ENCODE measurements at regions not wholly inside any gene's neighbourhood (a gene's known extent, or its start where the extent isn't known, plus 50 kb on each side); places are given as distances from the start of the nearest gene placed in this dataset.
"Not testable (repeated sequence)": the region's sequence is repeated elsewhere in the genome, so short reads cannot be mapped to it uniquely, and the experiment has no call there.

DNA sequence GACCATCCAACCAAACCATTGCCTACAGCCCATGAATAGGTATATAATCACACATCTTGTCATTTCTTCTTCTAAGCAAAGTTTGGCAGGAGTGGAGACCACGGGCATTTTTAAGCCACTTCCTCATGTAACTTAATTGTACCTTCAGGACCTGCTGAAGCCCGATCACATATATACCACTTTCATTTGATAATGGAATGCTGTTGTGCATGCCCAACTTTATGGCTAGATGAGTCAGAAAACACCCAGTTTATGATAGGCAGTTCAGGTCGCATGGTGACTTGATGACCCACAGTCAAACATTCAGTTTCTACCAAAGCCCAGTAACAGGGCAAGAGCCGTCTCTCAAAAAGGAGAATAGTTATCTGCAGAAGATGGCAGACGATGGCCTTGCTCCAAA is 2295.0 kb upstream of the ACO1 start:
- no peak overlapping the region for H3K4me2 ChIP-seq (ENCODE audit: low read depth, low read length, poor library complexity, severe bottlenecking)
- no peaks in the 10 kb centered on the region for H3F3A ChIP-seq (ENCODE audit: low read depth)
- no peaks in the 10 kb centered on the region for H3K4me1 ChIP-seq (ENCODE audit: insufficient read depth, low read length, poor library complexity, severe bottlenecking)
- no peak overlapping the region for H3K9ac ChIP-seq (ENCODE audit: low read depth, low read length, poor library complexity, severe bottlenecking)
- H3K36me3 ChIP-seq (ENCODE audit: insufficient read depth, low read length): no peaks in the 10 kb centered on the region
- H3K79me2 ChIP-seq (ENCODE audit: insufficient read depth, low read length): no peaks in the 10 kb centered on the region
- H3K9me3 ChIP-seq (ENCODE audit: insufficient read depth, low read depth, low read length): no peaks in the 10 kb centered on the region
- TF ChIP-seq, protein P1, sequence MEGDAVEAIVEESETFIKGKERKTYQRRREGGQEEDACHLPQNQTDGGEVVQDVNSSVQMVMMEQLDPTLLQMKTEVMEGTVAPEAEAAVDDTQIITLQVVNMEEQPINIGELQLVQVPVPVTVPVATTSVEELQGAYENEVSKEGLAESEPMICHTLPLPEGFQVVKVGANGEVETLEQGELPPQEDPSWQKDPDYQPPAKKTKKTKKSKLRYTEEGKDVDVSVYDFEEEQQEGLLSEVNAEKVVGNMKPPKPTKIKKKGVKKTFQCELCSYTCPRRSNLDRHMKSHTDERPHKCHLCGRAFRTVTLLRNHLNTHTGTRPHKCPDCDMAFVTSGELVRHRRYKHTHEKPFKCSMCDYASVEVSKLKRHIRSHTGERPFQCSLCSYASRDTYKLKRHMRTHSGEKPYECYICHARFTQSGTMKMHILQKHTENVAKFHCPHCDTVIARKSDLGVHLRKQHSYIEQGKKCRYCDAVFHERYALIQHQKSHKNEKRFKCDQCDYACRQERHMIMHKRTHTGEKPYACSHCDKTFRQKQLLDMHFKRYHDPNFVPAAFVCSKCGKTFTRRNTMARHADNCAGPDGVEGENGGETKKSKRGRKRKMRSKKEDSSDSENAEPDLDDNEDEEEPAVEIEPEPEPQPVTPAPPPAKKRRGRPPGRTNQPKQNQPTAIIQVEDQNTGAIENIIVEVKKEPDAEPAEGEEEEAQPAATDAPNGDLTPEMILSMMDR (conservative IDR thresholded peaks at IDR 0.05; ENCODE audit: low read length): no peak
- no peak for TF ChIP-seq EZH2phosphoT487 (IDR thresholded peaks at IDR 0.05; ENCODE audit: borderline replicate concordance)
- H2AFZ ChIP-seq (ENCODE audit: low read length): no peak overlapping the region
- H3K9me2 ChIP-seq (replicated peaks; ENCODE audit: low read depth, low read length): no peaks in the 10 kb centered on the region
- H3K27me3 ChIP-seq (ENCODE audit: insufficient read depth, low read length, poor library complexity, severe bottlenecking): no peaks in the 10 kb centered on the region
- H3K4me3 ChIP-seq (ENCODE audit: low read length, poor library complexity, severe bottlenecking): no peak overlapping the region
- H4K20me1 ChIP-seq (ENCODE audit: insufficient read depth, low read length, poor library complexity, severe bottlenecking): no peaks in the 10 kb centered on the region

DNA sequence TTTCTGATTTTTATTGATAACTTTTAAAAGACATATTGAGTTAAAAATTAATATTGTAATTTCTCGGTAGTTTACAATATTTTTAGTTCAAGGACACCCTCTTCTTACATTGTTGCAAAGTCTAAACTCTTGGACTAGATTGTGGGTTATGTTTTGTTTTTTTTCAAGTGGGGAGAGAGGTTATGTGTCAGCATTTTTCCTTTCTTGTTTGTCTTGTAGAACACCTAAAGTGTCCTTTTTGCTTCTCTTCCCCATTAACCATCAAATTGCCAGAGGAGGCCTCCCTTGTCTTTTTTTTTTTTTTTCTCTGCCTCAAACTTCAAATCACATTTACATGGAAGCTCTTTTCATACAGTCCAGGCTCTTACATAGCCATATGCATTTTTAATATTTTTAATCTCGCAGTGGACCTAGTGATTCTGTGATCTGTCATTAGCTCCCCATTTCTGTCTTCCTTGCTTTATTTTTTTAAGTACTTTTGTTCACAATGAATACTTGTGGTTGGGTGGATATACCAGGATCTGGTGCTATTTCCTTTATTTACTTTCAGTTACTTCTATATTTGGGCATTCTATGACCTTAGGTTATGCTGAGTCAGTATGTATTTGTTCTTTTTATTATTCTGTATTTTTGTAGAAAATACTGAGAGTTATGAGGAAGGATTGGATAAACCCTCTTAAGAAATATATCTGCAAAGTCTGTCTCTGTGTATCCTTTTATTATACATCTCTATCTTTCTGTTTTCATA is 2280.6 kb upstream of the ACO1 start:
- Histone ChIP-seq H2AFZ (ENCODE audit: low read length) (no peak overlapping the region), H4K20me1 (ENCODE audit: insufficient read depth, low read length, poor library complexity, severe bottlenecking) (no peaks in the 10 kb centered on the region), H3K9me2 (replicated peaks; ENCODE audit: low read depth, low read length) (no peaks in the 10 kb centered on the region), H3K79me2 (ENCODE audit: insufficient read depth, low read length) (no peaks in the 10 kb centered on the region), H3K9me3 (ENCODE audit: insufficient read depth, low read depth, low read length) (no peaks in the 10 kb centered on the region), H3F3A (ENCODE audit: low read depth) (no peaks in the 10 kb centered on the region), H3K36me3 (ENCODE audit: insufficient read depth, low read length) (no peaks in the 10 kb centered on the region), H3K9ac (ENCODE audit: low read depth, low read length, poor library complexity, severe bottlenecking) (no peak overlapping the region), H3K4me2 (ENCODE audit: low read depth, low read length, poor library complexity, severe bottlenecking) (no peak overlapping the region), H3K4me1 (ENCODE audit: insufficient read depth, low read length, poor library complexity, severe bottlenecking) (no peaks in the 10 kb centered on the region), H3K4me3 (ENCODE audit: low read length, poor library complexity, severe bottlenecking) (no peak overlapping the region), H3K27me3 (ENCODE audit: insufficient read depth, low read length, poor library complexity, severe bottlenecking) (no peaks in the 10 kb centered on the region)
- TF ChIP-seq EZH2phosphoT487 (IDR thresholded peaks at IDR 0.05; ENCODE audit: borderline replicate concordance): no peak
- TF ChIP-seq, protein P1 (conservative IDR thresholded peaks at IDR 0.05; ENCODE audit: low read length): no peak

DNA sequence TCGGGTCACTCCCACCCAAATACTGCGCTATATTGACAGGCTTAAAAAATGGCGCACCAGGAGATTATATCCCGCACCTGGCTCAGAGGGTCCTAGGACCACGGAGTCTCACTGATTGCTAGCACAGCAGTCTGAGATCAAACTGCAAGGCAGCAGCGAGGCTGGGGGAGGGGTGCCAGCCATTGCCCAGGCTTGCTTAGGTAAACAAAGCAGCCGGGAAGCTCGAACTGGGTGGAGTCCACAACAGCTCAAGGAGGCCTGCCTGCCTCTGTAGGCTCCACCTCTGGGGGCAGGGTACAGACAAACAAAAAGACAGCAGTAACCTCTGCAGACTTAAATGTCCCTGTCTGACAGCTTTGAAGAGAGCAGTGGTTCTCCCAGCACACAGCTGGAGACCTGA is 2277.3 kb upstream of the ACO1 start:
- not testable (repeated sequence) for H4K20me1 ChIP-seq (ENCODE audit: insufficient read depth, low read length, poor library complexity, severe bottlenecking); H3K9me3 ChIP-seq (ENCODE audit: insufficient read depth, low read depth, low read length)

DNA sequence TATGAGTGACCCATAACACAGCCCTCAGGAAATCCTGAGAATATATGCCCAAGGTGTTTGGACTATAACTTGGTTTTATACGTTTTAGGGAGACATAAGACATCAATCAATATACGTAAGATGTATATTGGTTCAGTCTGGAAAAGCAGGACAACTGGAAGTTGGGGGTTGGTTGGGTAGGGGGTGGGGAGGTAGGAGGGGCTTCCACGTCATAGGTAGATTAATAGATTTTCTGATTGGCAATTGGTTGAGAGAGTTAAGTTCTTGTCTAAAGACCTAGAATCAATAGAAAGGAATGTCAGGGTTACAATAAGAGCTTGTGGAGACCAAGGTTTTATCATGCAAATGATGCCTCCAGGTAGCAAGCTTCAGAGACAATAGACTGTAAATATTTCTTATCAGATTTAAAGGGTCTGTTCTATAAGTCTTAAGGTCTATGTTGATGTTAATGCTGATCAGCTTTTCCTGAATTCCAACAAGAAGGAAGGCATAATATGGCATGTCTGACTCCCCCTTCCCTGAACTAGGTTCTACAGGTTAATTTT is 2267.7 kb upstream of the ACO1 start:
- no peak overlapping the region for H2AFZ ChIP-seq (ENCODE audit: low read length)
- no peaks in the 10 kb centered on the region for H3K4me1 ChIP-seq (ENCODE audit: insufficient read depth, low read length, poor library complexity, severe bottlenecking)
- no peak overlapping the region for H3K9ac ChIP-seq (ENCODE audit: low read depth, low read length, poor library complexity, severe bottlenecking)

More for the DNA sequence above, 2277.3 kb upstream of the ACO1 start:
- H3K4me1 ChIP-seq (ENCODE audit: insufficient read depth, low read length, poor library complexity, severe bottlenecking); H3K4me2 ChIP-seq (ENCODE audit: low read depth, low read length, poor library complexity, severe bottlenecking); H3K27me3 ChIP-seq (ENCODE audit: insufficient read depth, low read length, poor library complexity, severe bottlenecking); H3K9me2 ChIP-seq (replicated peaks; ENCODE audit: low read depth, low read length); H3K4me3 ChIP-seq (ENCODE audit: low read length, poor library complexity, severe bottlenecking); H3K79me2 ChIP-seq (ENCODE audit: insufficient read depth, low read length); H3K36me3 ChIP-seq (ENCODE audit: insufficient read depth, low read length); H3K9ac ChIP-seq (ENCODE audit: low read depth, low read length, poor library complexity, severe bottlenecking); H2AFZ ChIP-seq (ENCODE audit: low read length); H3F3A ChIP-seq (ENCODE audit: low read depth): not testable (repeated sequence)

More for the DNA sequence above, 2267.7 kb upstream of the ACO1 start:
- Histone ChIP-seq H3K36me3 (ENCODE audit: insufficient read depth, low read length) (no peaks in the 10 kb centered on the region), H3K9me3 (ENCODE audit: insufficient read depth, low read depth, low read length) (no peaks in the 10 kb centered on the region), H3K79me2 (ENCODE audit: insufficient read depth, low read length) (no peaks in the 10 kb centered on the region), H3K27me3 (ENCODE audit: insufficient read depth, low read length, poor library complexity, severe bottlenecking) (no peaks in the 10 kb centered on the region), H3F3A (ENCODE audit: low read depth) (no peaks in the 10 kb centered on the region), H4K20me1 (ENCODE audit: insufficient read depth, low read length, poor library complexity, severe bottlenecking) (no peaks in the 10 kb centered on the region), H3K9me2 (replicated peaks; ENCODE audit: low read depth, low read length) (0 out of 2 replicates have a peak, but pooled peaks cover 3% of the 10 kb centered on the region), H3K4me3 (ENCODE audit: low read length, poor library complexity, severe bottlenecking) (no peak overlapping the region), H3K4me2 (ENCODE audit: low read depth, low read length, poor library complexity, severe bottlenecking) (no peak overlapping the region)
- TF ChIP-seq, protein P1 (conservative IDR thresholded peaks at IDR 0.05; ENCODE audit: low read length): no peak
- no peak for TF ChIP-seq EZH2phosphoT487 (IDR thresholded peaks at IDR 0.05; ENCODE audit: borderline replicate concordance)

Data from Loucy (cell line).